SU-DHL-6 (cell line): ENCODE measurements at regions not wholly inside any gene's neighbourhood (a gene's known extent, or its start where the extent isn't known, plus 50 kb on each side); places are given as distances from the start of the nearest gene placed in this dataset.

Experiments
- EZH2phosphoT487 ChIP-seq: fragments of 200-600 bp; sonication (generic), shearing (Covaris generic); conservative IDR thresholded peaks from 2 replicates; pipeline ENCODE4 v1.6.1; 2018; ENCODE audit warnings: mild to moderate bottlenecking, antibody characterized with exemption, low read length, moderate library complexity, mixed read lengths
- TF ChIP-seq, protein P1 (sequence below): fragments of 200-600 bp; sonication (generic); IDR thresholded peaks from one replicate; pipeline ENCODE4 v1.5.1; 2017; ENCODE audit warnings: antibody characterized with exemption, mild to moderate bottlenecking, low read length, moderate library complexity; ENCODE audit not compliant: insufficient read depth, poor library complexity, severe bottlenecking

DNA sequence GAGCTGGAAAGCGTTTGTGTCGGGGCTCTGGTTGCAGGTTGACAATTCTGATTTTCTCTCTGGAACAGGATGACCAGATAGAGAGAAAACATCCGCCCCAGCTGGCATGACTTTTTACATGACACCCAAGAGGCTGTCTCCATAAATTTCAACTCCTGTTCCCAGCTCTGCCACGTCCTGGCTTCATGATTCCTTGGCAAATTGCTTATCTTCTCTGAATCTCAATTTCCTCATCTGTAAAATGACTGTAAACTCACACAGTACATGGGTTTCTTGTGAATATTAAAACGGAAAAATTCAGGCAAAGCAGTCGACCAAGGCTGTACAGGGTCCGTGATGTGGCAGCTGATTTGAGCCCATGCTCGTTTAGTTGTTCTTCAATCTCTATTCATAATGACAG is 572.7 kb downstream of the AJAP1 start:
- TF ChIP-seq, protein P1, sequence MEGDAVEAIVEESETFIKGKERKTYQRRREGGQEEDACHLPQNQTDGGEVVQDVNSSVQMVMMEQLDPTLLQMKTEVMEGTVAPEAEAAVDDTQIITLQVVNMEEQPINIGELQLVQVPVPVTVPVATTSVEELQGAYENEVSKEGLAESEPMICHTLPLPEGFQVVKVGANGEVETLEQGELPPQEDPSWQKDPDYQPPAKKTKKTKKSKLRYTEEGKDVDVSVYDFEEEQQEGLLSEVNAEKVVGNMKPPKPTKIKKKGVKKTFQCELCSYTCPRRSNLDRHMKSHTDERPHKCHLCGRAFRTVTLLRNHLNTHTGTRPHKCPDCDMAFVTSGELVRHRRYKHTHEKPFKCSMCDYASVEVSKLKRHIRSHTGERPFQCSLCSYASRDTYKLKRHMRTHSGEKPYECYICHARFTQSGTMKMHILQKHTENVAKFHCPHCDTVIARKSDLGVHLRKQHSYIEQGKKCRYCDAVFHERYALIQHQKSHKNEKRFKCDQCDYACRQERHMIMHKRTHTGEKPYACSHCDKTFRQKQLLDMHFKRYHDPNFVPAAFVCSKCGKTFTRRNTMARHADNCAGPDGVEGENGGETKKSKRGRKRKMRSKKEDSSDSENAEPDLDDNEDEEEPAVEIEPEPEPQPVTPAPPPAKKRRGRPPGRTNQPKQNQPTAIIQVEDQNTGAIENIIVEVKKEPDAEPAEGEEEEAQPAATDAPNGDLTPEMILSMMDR, result no peak
- no peak for TF ChIP-seq EZH2phosphoT487
